Ovary (tissue), 7 donors: ENCODE measurements at regions not wholly inside any gene's neighbourhood (a gene's known extent, or its start where the extent isn't known, plus 50 kb on each side); places are given as distances from the start of the nearest gene placed in this dataset.

ENCODE experiments used
- DNase-seq, 5 donors: peaks; one replicate each; pipeline ENCODE4 v3.0.0-alpha.2; 2019 to 2020
- H3K27ac ChIP-seq, 2 donors: fragments of 200-600 bp; one replicate each; pipeline versions ENCODE4 v1.5.1 to v1.8.0; 2019 to 2022
- H3K27me3 ChIP-seq: fragments of 200-600 bp; one replicate; pipeline ENCODE4 v1.8.0; 2022
- H3K36me3 ChIP-seq: fragments of 200-600 bp; sonication (generic); one replicate; pipeline ENCODE4 v1.5.1; 2019
- H3K4me1 ChIP-seq: one replicate; pipeline ENCODE4 v1.8.1; 2013; ENCODE audit warnings: mild to moderate bottlenecking, moderate library complexity; ENCODE audit not compliant: insufficient read depth
- H3K4me3 ChIP-seq: fragments of 200-600 bp; sonication (generic); one replicate; pipeline ENCODE4 v1.5.1; 2017
- H3K9me3 ChIP-seq, 2 donors: fragments of 200-600 bp in 1 of 2; sonication (generic) in 1 of 2; one replicate each; pipeline versions ENCODE4 v1.5.1 to v1.8.1; 2013 to 2019; ENCODE audit warnings: mild to moderate bottlenecking in 1 of 2, moderate library complexity in 1 of 2
- CTCF ChIP-seq, 3 donors: fragments of 450-650 bp in 2 of 3; fragments of 200-600 bp in 1 of 3; IDR thresholded peaks; one replicate each; pipeline versions ENCODE4 v1.5.1 to v1.8.0; 2016 to 2022; ENCODE audit warnings: antibody characterized with exemption in 3 of 3, mild to moderate bottlenecking in 1 of 3
- EP300 ChIP-seq: sonication (generic); formaldehyde crosslinking; IDR thresholded peaks from one replicate; pipeline ENCODE4 v1.6.1; 2017; ENCODE audit warnings: antibody characterized with exemption
- POLR2A ChIP-seq: fragments of 450-650 bp; IDR thresholded peaks from one replicate; pipeline ENCODE4 v1.6.1; 2017; ENCODE audit warnings: antibody characterized with exemption, mild to moderate bottlenecking, moderate library complexity
- WGBS, 3 donors: extraction: QIAGEN DNeasy Blood & Tissue Kit in 1 of 3; methylation state at CpG; one replicate each; pipeline versions ENCODE4 v1.1.5 to v1.1.7; 2013 to 2017; 5-methylcytosine and 5-hydroxymethylcytosine counted together
- intact Hi-C, 4 donors: fragments of 100-400 bp; cut with DNase I; formaldehyde crosslinking; loops; one replicate each; pipeline versions ENCODE4 v1.11.0 to v1.15.1; 2022 to 2023
- donor health status: DM: no; HTN: no; CAD: no; lungs with moderate emphysema.
- donor health status: DM: no; HTN: no; CAD: no.
- donor health status: Bipolar disorder and iron deficiency.
- donor health status: DM: no; HTN: no; CAD: no.
- donor health status: DM: yes; HTN: yes; CAD: no.

GRCh38 chr3:86234506-86235254 is 756.3 kb downstream of the VGLL3 start:
- Histone ChIP-seq H3K4me1 (no peaks in the 10 kb centered on the region), H3K9me3 (no peaks in the 10 kb centered on the region), H3K27me3 (no peaks in the 10 kb centered on the region), H3K36me3 (no peaks in the 10 kb centered on the region), H3K4me3 (no peak overlapping the region), H3K27ac (no peak overlapping the region)
- DNase-seq, result no peak
- no peak for TF ChIP-seq POLR2A
- no peak for TF ChIP-seq EP300
- TF ChIP-seq CTCF (IDR thresholded peaks at IDR 0.05), result no peak
- WGBS, 3 donors, result 68 to 80% (median 69%) methylated on average over 5 of the region's 5 CpGs
- intact Hi-C loops, result loop anchor here in 1 of 4 donors (1.0 kb wide), 1 partner anchor 26 kb away; no protein-coding TSS in a partner anchor

- no peaks in the 10 kb centered on the region for H3K9me3 ChIP-seq
- intact Hi-C loops, result no loop called here
Measured at GRCh38 chr3:86230762-86231161, 760.2 kb downstream of the VGLL3 start.

GRCh38 chr3:86229775-86230094 is 761.2 kb downstream of the VGLL3 start:
- Histone ChIP-seq H3K27ac (no peak overlapping the region), H3K4me3 (no peak overlapping the region), H3K27me3 (no peaks in the 10 kb centered on the region), H3K9me3 (no peaks in the 10 kb centered on the region), H3K36me3 (no peaks in the 10 kb centered on the region), H3K4me1 (no peaks in the 10 kb centered on the region)
- no peak for DNase-seq
- TF ChIP-seq CTCF (IDR thresholded peaks at IDR 0.05) (no peak), EP300 (no peak), POLR2A (no peak)
- intact Hi-C loops, result no loop called here
- WGBS, 3 donors, result 65 to 71% (median 68%) methylated on average over 2 of the region's 2 CpGs

More at GRCh38 chr3:86230762-86231161, 760.2 kb downstream of the VGLL3 start:
- Histone ChIP-seq H3K4me1 (no peaks in the 10 kb centered on the region), H3K4me3 (no peak overlapping the region), H3K27ac (no peak overlapping the region), H3K36me3 (no peaks in the 10 kb centered on the region), H3K27me3 (no peaks in the 10 kb centered on the region)
- WGBS, 3 donors, result 39 to 59% (median 44%) methylated on average over 1 of the region's 1 CpG
- no peak for DNase-seq
- no peak for TF ChIP-seq POLR2A
- no peak for TF ChIP-seq CTCF (IDR thresholded peaks at IDR 0.05)
- TF ChIP-seq EP300, result no peak

GRCh38 chr3:86229086-86229774 is 761.7 kb downstream of the VGLL3 start:
- no peak for TF ChIP-seq CTCF (IDR thresholded peaks at IDR 0.05)
- no peak for TF ChIP-seq POLR2A
- no peak for TF ChIP-seq EP300
- H3K36me3 ChIP-seq, result no peaks in the 10 kb centered on the region
- no peaks in the 10 kb centered on the region for H3K4me1 ChIP-seq
- H3K9me3 ChIP-seq, result no peaks in the 10 kb centered on the region
- H3K27me3 ChIP-seq, result no peaks in the 10 kb centered on the region
- H3K4me3 ChIP-seq, result no peak overlapping the region
- intact Hi-C loops, result no loop called here
- WGBS, 3 donors, result 87 to 89% (median 88%) methylated on average over 4 of the region's 4 CpGs
- DNase-seq, result no peak
- no peak overlapping the region for H3K27ac ChIP-seq
